Central memory CD4-positive, alpha-beta T cell (primary cell): ENCODE measurements at regions not wholly inside any gene's neighbourhood (a gene's known extent, or its start where the extent isn't known, plus 50 kb on each side); places are given as distances from the start of the nearest gene placed in this dataset.

ENCODE experiments used
- DNase-seq: peaks from one replicate; pipeline ENCODE4 v3.0.0; 2022

DNA sequence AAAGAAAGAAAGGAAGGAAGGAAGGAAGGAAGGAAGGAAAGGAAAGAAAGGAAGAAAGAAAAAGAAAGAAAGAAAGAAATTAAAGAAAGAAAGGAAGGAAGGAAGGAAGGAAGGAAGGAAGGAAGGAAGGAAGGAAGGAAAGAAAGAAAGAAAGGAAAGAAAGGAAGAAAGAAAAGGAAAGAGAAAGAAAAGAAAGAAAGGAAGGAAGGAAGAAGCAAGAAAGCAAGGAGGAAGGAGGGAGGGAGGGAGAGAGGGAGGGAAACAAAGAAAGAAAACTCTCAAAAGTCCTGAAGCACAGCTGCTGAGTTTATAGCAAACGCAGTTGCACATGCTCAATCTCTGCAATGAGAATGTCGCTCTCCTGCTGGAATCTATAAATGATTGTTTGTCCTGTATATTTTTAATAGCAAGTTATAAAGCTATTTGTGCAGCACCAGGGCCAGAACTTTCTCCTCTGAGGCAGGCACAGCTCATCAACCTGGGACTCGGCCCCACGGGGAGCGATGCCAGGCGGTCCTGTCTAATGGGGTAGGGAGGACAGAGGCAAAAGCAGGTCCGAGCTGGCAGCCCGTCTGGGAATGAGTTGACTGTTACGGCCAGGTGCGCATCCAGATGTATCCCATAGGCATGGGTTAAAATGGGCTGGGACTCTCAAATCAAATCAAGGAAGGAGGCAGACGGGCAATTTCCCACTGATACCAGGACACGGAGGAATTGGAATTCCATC, 118.0 kb upstream of the PFKP start:
- no peak for DNase-seq

DNA sequence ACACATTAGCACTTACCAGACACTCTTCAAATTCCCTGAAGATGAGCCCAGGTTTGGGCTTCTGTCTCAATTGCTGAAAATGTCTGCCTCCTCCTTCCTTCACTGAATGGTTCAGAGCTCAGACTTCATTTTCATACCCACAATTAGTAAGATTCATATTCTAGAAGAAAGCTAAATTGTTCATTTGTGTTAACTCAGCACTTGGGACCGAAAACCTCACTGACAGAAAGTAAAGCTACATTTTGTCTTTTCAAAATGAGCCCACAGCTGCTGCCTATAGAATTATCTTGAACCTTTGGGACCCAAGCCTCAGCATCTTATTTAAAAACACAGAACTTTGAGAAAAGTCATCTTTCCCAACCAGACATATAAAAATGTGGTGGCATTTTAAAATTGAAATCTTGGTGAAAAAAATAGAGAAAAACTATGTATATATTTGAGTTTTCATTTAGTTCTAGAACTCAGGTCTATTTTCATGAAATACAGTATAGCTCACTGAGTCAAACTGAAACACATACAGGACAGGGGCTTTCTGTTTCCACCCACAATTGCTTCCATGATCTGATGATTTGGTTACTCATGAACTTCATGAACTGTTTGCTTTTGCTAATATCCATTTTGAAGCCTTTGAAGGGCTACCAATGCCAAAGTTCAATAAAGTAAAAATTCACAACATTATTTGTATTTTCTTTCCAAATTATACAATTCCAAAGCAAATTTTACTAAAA, 119.1 kb upstream of the PFKP start:
- DNase-seq = no peak

DNA sequence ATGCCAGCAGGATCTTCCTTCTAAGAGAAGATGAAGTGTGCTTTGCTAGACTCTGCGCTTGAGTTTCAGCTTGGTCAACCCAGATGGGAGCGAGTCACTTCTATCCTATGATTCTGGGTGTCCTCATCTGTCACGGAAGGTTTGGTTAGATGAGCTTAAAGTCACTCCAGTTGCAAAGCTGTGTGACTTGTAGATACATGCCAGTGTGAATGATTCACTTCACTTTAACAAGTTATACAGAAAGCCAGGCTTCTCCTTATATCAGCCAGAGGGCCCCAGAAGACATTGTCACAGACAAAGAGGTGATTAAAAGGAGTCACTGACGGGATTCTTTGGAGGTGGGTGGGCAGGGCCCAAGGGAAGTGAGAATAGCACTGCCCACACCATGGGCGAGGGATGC, 122.6 kb upstream of the PFKP start:
- no peak for DNase-seq

GRCh38 chr10:2943932-2944614, 123.3 kb upstream of the PFKP start:
- DNase-seq = no peak

GRCh38 chr10:2942938-2943337, 124.4 kb upstream of the PFKP start:
- no peak for DNase-seq

DNA sequence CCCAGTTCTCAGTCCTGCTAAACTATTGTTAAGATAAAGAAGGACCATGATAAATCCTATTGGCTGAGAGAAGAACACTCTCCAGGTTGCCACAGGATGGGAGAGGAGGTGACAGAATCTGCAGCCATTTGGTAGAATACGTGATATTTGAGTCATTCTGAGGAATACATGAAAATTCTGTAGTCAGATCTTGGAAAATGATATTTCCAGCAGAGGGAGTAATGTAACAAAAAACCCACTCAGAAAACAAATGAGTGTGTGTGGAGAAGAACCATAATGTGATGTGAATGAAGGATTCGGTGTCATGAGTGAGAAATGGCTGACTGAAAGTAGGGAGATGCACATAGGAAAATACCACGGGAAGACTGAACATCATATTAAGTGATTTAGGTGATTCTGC, 128.5 kb upstream of the PFKP start:
- no peak for DNase-seq

- DNase-seq = no peak
Measured at GRCh38 chr10:2936816-2937215, 130.5 kb upstream of the PFKP start.

GRCh38 chr10:2935647-2936386, 131.5 kb upstream of the PFKP start:
- DNase-seq = no peak

GRCh38 chr10:2933924-2934323, 133.4 kb upstream of the PFKP start:
- no peak for DNase-seq

DNA sequence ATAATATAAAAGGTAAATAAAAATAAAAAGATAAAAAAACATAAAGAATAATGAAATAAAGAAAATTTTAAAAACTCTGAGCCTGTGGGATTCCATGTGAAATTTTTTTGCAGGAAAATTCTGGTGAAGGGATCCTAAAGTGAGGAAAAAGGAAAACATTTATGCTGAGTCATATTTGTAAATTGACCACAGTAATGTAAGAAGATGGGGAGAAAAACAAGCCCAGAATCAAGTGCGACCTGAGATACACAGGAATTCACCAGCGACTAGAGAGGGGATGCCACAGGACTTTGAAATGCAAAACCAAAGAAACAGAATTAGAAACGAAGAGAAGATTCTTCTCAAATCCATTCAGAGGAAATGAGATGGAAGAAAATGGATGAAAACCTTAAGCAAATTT, 133.8 kb upstream of the PFKP start:
- no peak for DNase-seq

- DNase-seq = no peak
Measured at GRCh38 chr10:2933071-2933470, 134.3 kb upstream of the PFKP start.

GRCh38 chr10:2929480-2930258, 137.7 kb upstream of the PFKP start:
- no peak for DNase-seq

GRCh38 chr10:2927958-2928840, 139.1 kb upstream of the PFKP start:
- DNase-seq = peak; percentile 12

GRCh38 chr10:2926918-2927660, 140.3 kb upstream of the PFKP start:
- DNase-seq = no peak

- no peak for DNase-seq
Measured at GRCh38 chr10:2925631-2926030, 141.7 kb upstream of the PFKP start.

DNA sequence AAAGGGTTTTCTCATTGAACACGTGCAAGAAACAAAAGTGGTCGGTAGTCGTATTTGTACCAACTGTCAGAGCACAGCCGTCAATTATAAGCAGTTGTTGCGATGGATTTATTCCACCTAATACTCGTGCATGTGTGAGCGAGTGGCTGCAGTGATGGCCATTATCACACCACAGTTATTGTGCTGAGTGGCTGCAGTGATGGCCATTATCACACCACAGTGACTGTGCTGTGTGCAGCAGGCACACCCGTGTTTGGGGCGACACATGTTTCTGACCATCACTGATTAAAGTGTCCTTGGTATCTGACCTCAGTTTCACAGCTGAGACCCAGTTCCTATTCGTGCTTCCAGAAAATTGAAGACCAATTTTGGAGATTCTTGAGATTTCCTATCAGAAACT, 142.9 kb upstream of the PFKP start:
- no peak for DNase-seq

- no peak for DNase-seq
Measured at GRCh38 chr10:2921956-2922680, 145.2 kb upstream of the PFKP start.

DNA sequence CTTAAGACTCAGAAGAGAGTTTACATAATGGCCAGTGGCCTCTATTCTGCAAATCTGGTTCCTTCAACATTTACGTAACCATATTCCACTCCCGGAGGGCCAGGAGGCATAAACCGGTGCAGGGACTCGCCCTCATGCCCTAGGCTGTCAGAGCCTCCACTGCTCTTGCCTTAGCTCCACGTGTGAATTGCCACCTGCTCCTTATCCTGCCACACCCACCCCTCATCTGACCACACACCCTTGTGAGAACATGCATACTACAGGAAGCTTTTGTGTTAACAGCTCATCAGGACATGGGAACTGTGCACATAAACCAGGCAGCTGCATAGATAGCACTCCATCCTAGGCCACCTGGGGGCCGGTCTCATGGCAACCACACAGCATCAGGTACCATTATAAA, 146.7 kb upstream of the PFKP start:
- DNase-seq = no peak

GRCh38 chr10:2920168-2920567, 147.2 kb upstream of the PFKP start:
- DNase-seq = no peak

DNA sequence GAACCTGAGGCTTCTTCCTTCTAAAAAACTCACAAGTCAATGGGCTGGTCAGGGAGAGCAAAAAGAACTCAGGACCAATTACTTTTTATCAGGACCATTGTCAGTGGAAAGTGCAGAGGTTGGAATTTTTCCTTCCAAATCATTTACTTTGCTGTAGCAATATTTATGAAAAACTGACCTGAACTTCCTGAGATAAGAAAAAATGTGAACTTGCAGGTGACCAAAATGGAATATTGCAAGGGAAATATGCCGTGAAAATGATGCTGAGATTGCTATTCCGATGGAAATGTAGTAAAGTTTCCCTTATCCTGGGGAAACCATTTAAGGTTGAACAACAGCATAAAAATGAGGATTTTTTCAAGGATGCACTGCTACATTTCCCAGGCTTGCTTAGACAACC, 148.3 kb upstream of the PFKP start:
- no peak for DNase-seq
